GM12873 (cell line): ENCODE measurements at regions not wholly inside any gene's neighbourhood (a gene's known extent, or its start where the extent isn't known, plus 50 kb on each side); places are given as distances from the start of the nearest gene placed in this dataset.

Source experiments
- TF ChIP-seq, protein P1 (sequence below): IDR thresholded peaks from 2 replicates; pipeline ENCODE4 v1.5.1; 2012; ENCODE audit warnings: low read depth, mild to moderate bottlenecking, moderate library complexity, low read length, control low read depth; ENCODE audit not compliant: insufficient read depth; ENCODE audit errors: missing control alignments

DNA sequence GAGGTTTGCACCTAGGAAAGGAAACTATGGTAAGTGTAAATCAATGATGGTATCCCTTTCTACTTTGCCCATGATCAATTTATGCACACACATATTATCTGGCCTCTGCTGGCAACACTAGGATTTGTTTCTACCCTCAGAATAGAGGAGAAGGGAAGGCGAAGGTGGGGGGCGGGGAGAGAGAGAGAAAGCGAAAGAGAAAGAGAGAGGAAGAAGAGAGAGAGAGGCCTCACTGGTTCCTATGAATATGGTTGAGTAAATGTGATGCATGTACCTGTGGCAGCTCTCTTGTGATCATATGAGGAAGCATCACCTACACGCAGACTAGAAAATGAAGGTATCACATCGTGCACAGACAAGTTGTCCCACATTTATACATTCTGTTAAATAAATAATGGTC lies 882.0 kb upstream of the SLITRK6 start:
- TF ChIP-seq, protein P1, sequence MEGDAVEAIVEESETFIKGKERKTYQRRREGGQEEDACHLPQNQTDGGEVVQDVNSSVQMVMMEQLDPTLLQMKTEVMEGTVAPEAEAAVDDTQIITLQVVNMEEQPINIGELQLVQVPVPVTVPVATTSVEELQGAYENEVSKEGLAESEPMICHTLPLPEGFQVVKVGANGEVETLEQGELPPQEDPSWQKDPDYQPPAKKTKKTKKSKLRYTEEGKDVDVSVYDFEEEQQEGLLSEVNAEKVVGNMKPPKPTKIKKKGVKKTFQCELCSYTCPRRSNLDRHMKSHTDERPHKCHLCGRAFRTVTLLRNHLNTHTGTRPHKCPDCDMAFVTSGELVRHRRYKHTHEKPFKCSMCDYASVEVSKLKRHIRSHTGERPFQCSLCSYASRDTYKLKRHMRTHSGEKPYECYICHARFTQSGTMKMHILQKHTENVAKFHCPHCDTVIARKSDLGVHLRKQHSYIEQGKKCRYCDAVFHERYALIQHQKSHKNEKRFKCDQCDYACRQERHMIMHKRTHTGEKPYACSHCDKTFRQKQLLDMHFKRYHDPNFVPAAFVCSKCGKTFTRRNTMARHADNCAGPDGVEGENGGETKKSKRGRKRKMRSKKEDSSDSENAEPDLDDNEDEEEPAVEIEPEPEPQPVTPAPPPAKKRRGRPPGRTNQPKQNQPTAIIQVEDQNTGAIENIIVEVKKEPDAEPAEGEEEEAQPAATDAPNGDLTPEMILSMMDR: no peak

DNA sequence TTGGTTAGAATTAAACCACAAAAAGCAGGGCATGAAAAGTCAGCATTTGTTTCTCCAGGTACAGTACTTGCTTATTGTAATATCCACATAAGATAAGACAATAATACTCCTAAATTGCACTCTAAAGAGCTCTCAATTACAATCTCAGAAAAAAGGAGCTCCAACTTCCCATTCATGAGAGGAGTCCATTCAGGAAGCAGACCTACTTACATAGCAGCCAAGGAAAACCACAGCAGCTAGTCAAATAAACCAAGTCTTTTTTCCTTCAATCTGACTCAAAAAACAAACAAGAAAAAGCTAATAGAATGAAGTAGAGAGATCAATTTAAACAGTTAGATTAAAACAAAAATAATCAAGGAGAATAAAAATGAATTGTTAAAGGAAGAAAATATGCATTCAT lies 885.2 kb upstream of the SLITRK6 start:
- TF ChIP-seq, protein P1: no peak

DNA sequence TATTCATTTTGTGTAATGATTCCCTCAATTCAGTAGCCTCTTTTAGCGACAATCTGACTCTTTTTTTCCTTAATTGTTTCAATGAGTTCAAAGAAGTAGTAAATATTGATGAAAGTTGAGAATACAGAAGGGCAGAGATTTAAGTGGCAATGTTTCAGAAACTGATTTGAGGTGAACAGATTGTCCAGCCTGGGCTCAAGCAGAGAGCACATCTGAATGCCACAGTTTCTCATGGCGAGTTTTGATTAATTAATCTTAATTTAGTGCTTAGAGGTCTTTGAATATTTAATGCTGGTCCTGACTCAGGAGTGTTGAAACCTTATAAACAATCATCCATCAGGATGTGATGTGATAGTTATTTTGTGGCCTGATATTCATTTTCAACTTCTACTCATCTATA lies 890.7 kb upstream of the SLITRK6 start:
- TF ChIP-seq, protein P1: no peak

DNA sequence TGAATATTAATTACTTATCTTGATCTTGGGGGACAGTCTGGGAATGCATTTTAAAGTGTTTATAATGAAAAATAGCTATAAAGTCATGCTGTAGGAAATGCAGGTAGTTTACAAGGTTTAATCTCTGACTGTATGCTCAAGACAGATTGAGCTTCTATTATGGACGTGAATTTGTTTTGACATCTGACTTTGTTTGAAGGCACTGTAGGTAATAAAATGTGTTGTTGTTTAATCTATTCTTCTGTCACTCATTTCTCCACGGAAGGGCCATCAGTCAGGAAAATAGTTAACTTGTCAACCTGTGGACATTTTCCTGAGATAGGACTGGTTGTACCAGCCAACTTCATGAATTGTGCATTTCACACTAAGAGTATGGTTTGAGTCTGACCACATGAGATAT lies 893.1 kb upstream of the SLITRK6 start:
- TF ChIP-seq, protein P1: no peak

DNA sequence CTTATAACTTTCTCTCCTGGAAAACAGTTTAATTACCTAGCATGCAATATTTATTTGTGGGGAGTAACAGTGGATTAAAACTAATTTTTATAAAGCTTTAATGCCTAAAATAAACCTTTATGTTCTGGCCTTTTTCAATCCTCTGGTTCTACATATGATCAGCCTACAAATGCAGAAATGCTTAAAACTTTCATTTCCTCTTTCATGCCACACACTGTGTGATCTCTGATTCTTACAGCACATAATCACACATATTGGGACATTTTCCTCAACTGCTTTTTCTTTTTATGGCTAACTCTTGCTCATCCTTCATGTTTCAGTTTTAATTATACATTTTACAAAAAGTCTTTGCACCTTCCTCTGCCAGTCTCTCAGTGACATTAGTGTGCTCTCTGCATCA lies 910.8 kb upstream of the SLITRK6 start:
- TF ChIP-seq, protein P1: no peak

DNA sequence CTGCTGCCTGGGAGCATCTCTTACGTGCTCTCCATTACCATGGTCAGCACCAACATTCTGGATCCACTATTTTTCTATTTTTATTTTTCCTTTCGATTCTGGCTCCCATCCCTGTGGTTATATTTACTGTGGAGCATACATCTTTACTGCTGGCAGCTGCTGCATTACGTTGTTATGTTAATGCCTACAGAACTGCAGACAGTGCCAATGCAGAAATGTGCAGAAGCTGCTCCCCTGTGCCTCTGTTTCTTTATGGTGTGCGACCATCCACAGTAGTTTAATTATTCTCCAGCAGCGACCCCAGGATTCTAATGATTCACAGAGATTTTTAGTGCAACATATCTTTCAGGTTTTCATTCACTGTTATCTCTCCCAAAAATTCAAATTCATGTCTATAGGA lies 911.7 kb upstream of the SLITRK6 start:
- TF ChIP-seq, protein P1: no peak

DNA sequence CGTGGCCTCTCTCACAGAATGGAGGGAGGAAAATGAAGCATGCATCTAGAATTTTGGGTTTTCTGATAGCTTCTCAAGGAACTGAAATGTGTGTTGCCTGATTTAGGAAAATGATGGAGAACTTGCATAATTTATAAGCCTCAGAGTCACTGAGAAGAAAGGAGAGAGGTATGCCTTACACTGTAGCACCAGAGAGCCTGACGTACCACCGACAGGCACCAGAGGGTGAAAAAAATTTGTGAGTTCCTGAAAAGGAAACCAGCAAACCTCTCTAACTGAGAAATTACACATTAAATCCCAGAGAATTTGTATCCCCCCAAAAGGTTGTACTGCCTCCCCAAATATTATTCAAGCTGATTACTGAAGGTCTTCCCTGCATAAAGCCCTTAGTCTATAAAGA lies 915.3 kb upstream of the SLITRK6 start:
- TF ChIP-seq, protein P1: no peak
